ENCODE measurements at regions not wholly inside any gene's neighbourhood (a gene's known extent, or its start where the extent isn't known, plus 50 kb on each side); places are given as distances from the start of the nearest gene placed in this dataset.

DNA sequence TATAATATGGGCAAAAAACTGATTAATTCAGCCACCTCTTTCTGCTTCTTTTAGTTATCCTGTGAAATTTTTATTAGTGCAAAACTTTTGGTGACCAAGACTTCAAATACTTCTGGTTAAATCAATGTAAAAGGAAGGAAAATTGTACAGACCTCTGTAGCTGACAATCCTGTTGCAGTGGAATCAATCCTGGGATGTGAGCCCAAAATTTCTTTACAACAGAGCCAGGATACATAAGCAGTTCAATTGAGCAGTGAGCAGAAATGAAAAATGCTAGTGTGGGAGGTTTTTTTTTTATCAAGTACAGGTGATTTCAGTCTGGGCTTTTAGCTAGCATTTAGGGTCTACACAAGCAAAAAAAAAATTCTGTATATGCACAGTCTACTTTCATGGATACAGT, 398.0 kb downstream of the OTOL1 start:
- Histone ChIP-seq H3K4me2 (no peak overlapping the region), H4K20me1 (ENCODE audit: insufficient read depth) (no peaks in the 10 kb centered on the region), H2AFZ (ENCODE audit: low read depth) (no peak overlapping the region), H3K4me1 (ENCODE audit: control insufficient read depth in 1 of 2, insufficient read depth in 2 of 2, low read depth in 1 of 2, low read length in 1 of 2) (peaks cover 0 to 8% of the 10 kb centered on the region in 2 experiments; a peak in 2 of 4 replicates), H3K79me2 (ENCODE audit: insufficient read depth) (no peaks in the 10 kb centered on the region), H3K9ac (no peak overlapping the region), H3K27me3 (ENCODE audit: insufficient read depth) (no peaks in the 10 kb centered on the region), H3K27ac (ENCODE audit: low read depth in 2 of 2, low read length in 1 of 2) (peak overlapping the region in 1 of 2 experiments; percentile 58; a peak in 1 of 4 replicates), H3K4me3 (ENCODE audit: low read depth in 2 of 2, low read length in 1 of 2) (no peak overlapping the region), H3K9me2 (no peaks in the 10 kb centered on the region), H3K36me3 (replicated peaks in 1 of 2; ENCODE audit: control insufficient read depth in 1 of 2, insufficient read depth in 2 of 2, low read length in 1 of 2) (no peaks in the 10 kb centered on the region), H3K9me3 (no peaks in the 10 kb centered on the region), H3F3A (replicated peaks; ENCODE audit: insufficient read depth) (peaks cover 3% of the 10 kb centered on the region)
- no peak for TF ChIP-seq REST (IDR thresholded peaks at IDR 0.05; ENCODE audit: low read depth, low read length)
- no peak for TF ChIP-seq SIN3A (IDR thresholded peaks at IDR 0.05; ENCODE audit: borderline replicate concordance, low read depth, low read length)
- no peak for TF ChIP-seq TCF12 (IDR thresholded peaks at IDR 0.05)
- TF ChIP-seq USF2 (IDR thresholded peaks at IDR 0.05; ENCODE audit: borderline replicate concordance, low read depth, low read length): no peak
- no peak for TF ChIP-seq RCOR1 (IDR thresholded peaks at IDR 0.05; ENCODE audit: low read length)
- TF ChIP-seq RXRA (IDR thresholded peaks at IDR 0.05; ENCODE audit: borderline replicate concordance, low read depth): no peak
- no peak for TF ChIP-seq GABPA (IDR thresholded peaks at IDR 0.05; ENCODE audit: low read depth)
- TF ChIP-seq, protein P1, sequence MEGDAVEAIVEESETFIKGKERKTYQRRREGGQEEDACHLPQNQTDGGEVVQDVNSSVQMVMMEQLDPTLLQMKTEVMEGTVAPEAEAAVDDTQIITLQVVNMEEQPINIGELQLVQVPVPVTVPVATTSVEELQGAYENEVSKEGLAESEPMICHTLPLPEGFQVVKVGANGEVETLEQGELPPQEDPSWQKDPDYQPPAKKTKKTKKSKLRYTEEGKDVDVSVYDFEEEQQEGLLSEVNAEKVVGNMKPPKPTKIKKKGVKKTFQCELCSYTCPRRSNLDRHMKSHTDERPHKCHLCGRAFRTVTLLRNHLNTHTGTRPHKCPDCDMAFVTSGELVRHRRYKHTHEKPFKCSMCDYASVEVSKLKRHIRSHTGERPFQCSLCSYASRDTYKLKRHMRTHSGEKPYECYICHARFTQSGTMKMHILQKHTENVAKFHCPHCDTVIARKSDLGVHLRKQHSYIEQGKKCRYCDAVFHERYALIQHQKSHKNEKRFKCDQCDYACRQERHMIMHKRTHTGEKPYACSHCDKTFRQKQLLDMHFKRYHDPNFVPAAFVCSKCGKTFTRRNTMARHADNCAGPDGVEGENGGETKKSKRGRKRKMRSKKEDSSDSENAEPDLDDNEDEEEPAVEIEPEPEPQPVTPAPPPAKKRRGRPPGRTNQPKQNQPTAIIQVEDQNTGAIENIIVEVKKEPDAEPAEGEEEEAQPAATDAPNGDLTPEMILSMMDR (IDR thresholded peaks at IDR 0.05): no peak
- no peak for TF ChIP-seq TAF1 (IDR thresholded peaks at IDR 0.05; ENCODE audit: borderline replicate concordance, low read depth, low read length)
- no peak for TF ChIP-seq SMC3 (IDR thresholded peaks at IDR 0.05; ENCODE audit: low read depth, low read length)
- no peak for TF ChIP-seq RFX5 (IDR thresholded peaks at IDR 0.05; ENCODE audit: low read length)
- no peak for TF ChIP-seq USF1 (IDR thresholded peaks at IDR 0.05; ENCODE audit: borderline replicate concordance, low read depth)
- no peak for TF ChIP-seq TEAD4 (IDR thresholded peaks at IDR 0.05; ENCODE audit: borderline replicate concordance, insufficient read depth)
- TF ChIP-seq JUND (IDR thresholded peaks at IDR 0.05): no peak
- TF ChIP-seq MAX (IDR thresholded peaks at IDR 0.05; ENCODE audit: low read depth): no peak
- TF ChIP-seq EP300 (IDR thresholded peaks at IDR 0.05; ENCODE audit: borderline replicate concordance in 1 of 2, low read depth in 1 of 2, low read length in 1 of 2): no peak
- no peak for TF ChIP-seq FOSL2 (IDR thresholded peaks at IDR 0.05; ENCODE audit: borderline replicate concordance, low read depth)
- CTCF ChIA-PET: interaction anchor here (0.9 to 1.3 kb wide), 4 partner anchors 16 to 44 kb away, joined by 3 to 4 read pairs (median 3); no protein-coding TSS in a partner anchor
- POLR2A ChIA-PET: no interaction called here
- no peak for DNase-seq
